Ovary (tissue), 7 donors: ENCODE measurements at regions not wholly inside any gene's neighbourhood (a gene's known extent, or its start where the extent isn't known, plus 50 kb on each side); places are given as distances from the start of the nearest gene placed in this dataset.

Experiments
- DNase-seq, 5 donors: peaks; one replicate each; pipeline ENCODE4 v3.0.0-alpha.2; 2019 to 2020
- H3K27ac ChIP-seq, 2 donors: fragments of 200-600 bp; one replicate each; pipeline versions ENCODE4 v1.5.1 to v1.8.0; 2019 to 2022
- H3K27me3 ChIP-seq: fragments of 200-600 bp; one replicate; pipeline ENCODE4 v1.8.0; 2022
- H3K36me3 ChIP-seq: fragments of 200-600 bp; sonication (generic); one replicate; pipeline ENCODE4 v1.5.1; 2019
- H3K4me1 ChIP-seq: one replicate; pipeline ENCODE4 v1.8.1; 2013; ENCODE audit warnings: mild to moderate bottlenecking, moderate library complexity; ENCODE audit not compliant: insufficient read depth
- H3K4me3 ChIP-seq: fragments of 200-600 bp; sonication (generic); one replicate; pipeline ENCODE4 v1.5.1; 2017
- H3K9me3 ChIP-seq, 2 donors: fragments of 200-600 bp in 1 of 2; sonication (generic) in 1 of 2; one replicate each; pipeline versions ENCODE4 v1.5.1 to v1.8.1; 2013 to 2019; ENCODE audit warnings: mild to moderate bottlenecking in 1 of 2, moderate library complexity in 1 of 2
- CTCF ChIP-seq, 3 donors: fragments of 450-650 bp in 2 of 3; fragments of 200-600 bp in 1 of 3; IDR thresholded peaks; one replicate each; pipeline versions ENCODE4 v1.5.1 to v1.8.0; 2016 to 2022; ENCODE audit warnings: antibody characterized with exemption in 3 of 3, mild to moderate bottlenecking in 1 of 3
- EP300 ChIP-seq: sonication (generic); formaldehyde crosslinking; IDR thresholded peaks from one replicate; pipeline ENCODE4 v1.6.1; 2017; ENCODE audit warnings: antibody characterized with exemption
- POLR2A ChIP-seq: fragments of 450-650 bp; IDR thresholded peaks from one replicate; pipeline ENCODE4 v1.6.1; 2017; ENCODE audit warnings: antibody characterized with exemption, mild to moderate bottlenecking, moderate library complexity
- WGBS, 3 donors: extraction: QIAGEN DNeasy Blood & Tissue Kit in 1 of 3; methylation state at CpG; one replicate each; pipeline versions ENCODE4 v1.1.5 to v1.1.7; 2013 to 2017; 5-methylcytosine and 5-hydroxymethylcytosine counted together
- intact Hi-C, 4 donors: fragments of 100-400 bp; cut with DNase I; formaldehyde crosslinking; loops; one replicate each; pipeline versions ENCODE4 v1.11.0 to v1.15.1; 2022 to 2023
- donor health status: DM: no; HTN: no; CAD: no; lungs with moderate emphysema.
- donor health status: DM: no; HTN: no; CAD: no.
- donor health status: Bipolar disorder and iron deficiency.
- donor health status: DM: no; HTN: no; CAD: no.
- donor health status: DM: yes; HTN: yes; CAD: no.

GRCh38 chr9:106120071-106120470, 425.7 kb downstream of the TMEM38B start:
- no peaks in the 10 kb centered on the region for H3K27me3 ChIP-seq
- 50 to 51% (median 50%) methylated on average over 10 of the region's 10 CpGs for WGBS, 3 donors
- H3K4me3 ChIP-seq, result no peak overlapping the region
- no peak for DNase-seq
- H3K36me3 ChIP-seq, result no peaks in the 10 kb centered on the region
- intact Hi-C loops, result no loop called here
- no peak for TF ChIP-seq CTCF (IDR thresholded peaks at IDR 0.05)
- no peak for TF ChIP-seq EP300
- no peak for TF ChIP-seq POLR2A
- H3K9me3 ChIP-seq, result no peaks in the 10 kb centered on the region
- H3K4me1 ChIP-seq, result no peaks in the 10 kb centered on the region
- H3K27ac ChIP-seq, result no peak overlapping the region

GRCh38 chr9:106127776-106128175, 433.4 kb downstream of the TMEM38B start:
- H3K27me3 ChIP-seq, result no peaks in the 10 kb centered on the region
- no peak overlapping the region for H3K4me3 ChIP-seq

GRCh38 chr9:106130374-106130773, 436.0 kb downstream of the TMEM38B start:
- Histone ChIP-seq H3K36me3 (no peaks in the 10 kb centered on the region), H3K9me3 (no peaks in the 10 kb centered on the region), H3K27me3 (no peaks in the 10 kb centered on the region), H3K27ac (no peak overlapping the region), H3K4me1 (no peaks in the 10 kb centered on the region), H3K4me3 (no peak overlapping the region)
- TF ChIP-seq EP300 (no peak), POLR2A (no peak), CTCF (IDR thresholded peaks at IDR 0.05) (no peak)
- whole genome bisulfite sequencing, 3 donors, result 84 to 86% (median 84%) methylated on average over 2 of the region's 2 CpGs
- DNase-seq, result no peak
- intact Hi-C loops, result no loop called here

More at GRCh38 chr9:106127776-106128175, 433.4 kb downstream of the TMEM38B start:
- Histone ChIP-seq H3K36me3 (no peaks in the 10 kb centered on the region), H3K4me1 (no peaks in the 10 kb centered on the region), H3K27ac (no peak overlapping the region), H3K9me3 (no peaks in the 10 kb centered on the region)
- intact Hi-C loops, result no loop called here
- TF ChIP-seq CTCF (IDR thresholded peaks at IDR 0.05) (no peak), EP300 (no peak), POLR2A (no peak)
- WGBS, 3 donors, result 74 to 87% (median 84%) methylated on average over 1 of the region's 1 CpG
- DNase-seq, result no peak

- Histone ChIP-seq H3K4me3 (no peak overlapping the region), H3K9me3 (no peaks in the 10 kb centered on the region), H3K4me1 (no peaks in the 10 kb centered on the region), H3K27ac (no peak overlapping the region), H3K36me3 (no peaks in the 10 kb centered on the region), H3K27me3 (no peaks in the 10 kb centered on the region)
- intact Hi-C loops, result no loop called here
- TF ChIP-seq CTCF (IDR thresholded peaks at IDR 0.05), result no peak
- TF ChIP-seq POLR2A, result no peak
- TF ChIP-seq EP300, result no peak
- no peak for DNase-seq
- 55 to 61% (median 59%) methylated on average over 2 of the region's 2 CpGs for WGBS, 3 donors
Observed at GRCh38 chr9:106143781-106144180, 449.4 kb downstream of the TMEM38B start.
